Fibroblast of lung (primary cell): ENCODE measurements at regions not wholly inside any gene's neighbourhood (a gene's known extent, or its start where the extent isn't known, plus 50 kb on each side); places are given as distances from the start of the nearest gene placed in this dataset.

ENCODE experiments used
- EZH2 ChIP-seq: IDR thresholded peaks from 2 replicates; pipeline ENCODE4 v1.5.1; 2012; ENCODE audit warnings: low read length, control low read depth, mild to moderate bottlenecking; ENCODE audit errors: missing control alignments
- TF ChIP-seq, protein P1 (sequence below), 2 donors: IDR thresholded peaks in 1 of 2; conservative IDR thresholded peaks in 1 of 2; 1 replicate in 1 of 2; 2 replicates in 1 of 2; pipeline ENCODE4 v1.5.1; 2011 to 2012; ENCODE audit warnings: low read length in 2 of 2, control low read depth in 1 of 2, inconsistent platforms in 1 of 2, low read depth in 1 of 2, mild to moderate bottlenecking in 1 of 2

DNA sequence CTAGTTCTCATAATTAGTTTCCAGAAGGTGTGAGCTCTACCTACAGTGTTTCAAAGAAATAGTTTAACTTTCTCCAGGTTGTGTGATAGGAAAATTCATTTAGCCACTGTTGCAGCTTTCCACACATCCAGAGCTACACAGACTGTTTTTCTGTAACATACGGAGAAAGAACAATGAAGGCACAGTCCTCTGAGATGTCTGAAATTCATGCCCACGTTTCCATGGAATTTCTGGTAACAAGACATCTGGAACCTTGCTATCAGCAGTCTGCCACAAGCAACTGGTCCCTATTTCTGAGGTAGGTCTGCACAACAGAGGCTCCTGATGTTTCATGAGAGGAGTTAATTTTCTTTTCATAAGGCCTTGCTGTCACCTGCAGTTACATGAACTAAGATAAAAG is 273.3 kb upstream of the C11orf87 start:
- TF ChIP-seq, protein P1, sequence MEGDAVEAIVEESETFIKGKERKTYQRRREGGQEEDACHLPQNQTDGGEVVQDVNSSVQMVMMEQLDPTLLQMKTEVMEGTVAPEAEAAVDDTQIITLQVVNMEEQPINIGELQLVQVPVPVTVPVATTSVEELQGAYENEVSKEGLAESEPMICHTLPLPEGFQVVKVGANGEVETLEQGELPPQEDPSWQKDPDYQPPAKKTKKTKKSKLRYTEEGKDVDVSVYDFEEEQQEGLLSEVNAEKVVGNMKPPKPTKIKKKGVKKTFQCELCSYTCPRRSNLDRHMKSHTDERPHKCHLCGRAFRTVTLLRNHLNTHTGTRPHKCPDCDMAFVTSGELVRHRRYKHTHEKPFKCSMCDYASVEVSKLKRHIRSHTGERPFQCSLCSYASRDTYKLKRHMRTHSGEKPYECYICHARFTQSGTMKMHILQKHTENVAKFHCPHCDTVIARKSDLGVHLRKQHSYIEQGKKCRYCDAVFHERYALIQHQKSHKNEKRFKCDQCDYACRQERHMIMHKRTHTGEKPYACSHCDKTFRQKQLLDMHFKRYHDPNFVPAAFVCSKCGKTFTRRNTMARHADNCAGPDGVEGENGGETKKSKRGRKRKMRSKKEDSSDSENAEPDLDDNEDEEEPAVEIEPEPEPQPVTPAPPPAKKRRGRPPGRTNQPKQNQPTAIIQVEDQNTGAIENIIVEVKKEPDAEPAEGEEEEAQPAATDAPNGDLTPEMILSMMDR (conservative IDR thresholded peaks at IDR 0.05 in 1 of 2, IDR thresholded peaks at IDR 0.05 in 1 of 2; ENCODE audit: low read depth in 1 of 2, low read length in 2 of 2): no peak
- no peak for TF ChIP-seq EZH2
